ENCODE measurements at regions not wholly inside any gene's neighbourhood (a gene's known extent, or its start where the extent isn't known, plus 50 kb on each side); places are given as distances from the start of the nearest gene placed in this dataset.

- Mint-ChIP-seq H3K4me1 (peaks cover 7% of the 10 kb centered on the region), H3K36me3 (peaks cover 7% of the 10 kb centered on the region), H3K9me3 (peaks cover 29% of the 10 kb centered on the region), H3K27me3 (ENCODE audit: low read depth) (no peaks in the 10 kb centered on the region; the same call in 1 of the 2 replicates), H3K27ac (no peak overlapping the region), H3K4me3 (no peak overlapping the region)
- CTCF ChIA-PET = no interaction called here
- TF ChIP-seq, protein P1, sequence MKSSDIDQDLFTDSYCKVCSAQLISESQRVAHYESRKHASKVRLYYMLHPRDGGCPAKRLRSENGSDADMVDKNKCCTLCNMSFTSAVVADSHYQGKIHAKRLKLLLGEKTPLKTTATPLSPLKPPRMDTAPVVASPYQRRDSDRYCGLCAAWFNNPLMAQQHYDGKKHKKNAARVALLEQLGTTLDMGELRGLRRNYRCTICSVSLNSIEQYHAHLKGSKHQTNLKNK (CRISPR knock-in tag; IDR thresholded peaks at IDR 0.05) = no peak
- TF ChIP-seq ZBTB43 (CRISPR knock-in tag; IDR thresholded peaks at IDR 0.05) = no peak
- TF ChIP-seq KAT7 (CRISPR knock-in tag; IDR thresholded peaks at IDR 0.05; ENCODE audit: borderline replicate concordance) = no peak
- TF ChIP-seq NFE2L1 (CRISPR knock-in tag; IDR thresholded peaks at IDR 0.05) = no peak
- TF ChIP-seq, protein P2, sequence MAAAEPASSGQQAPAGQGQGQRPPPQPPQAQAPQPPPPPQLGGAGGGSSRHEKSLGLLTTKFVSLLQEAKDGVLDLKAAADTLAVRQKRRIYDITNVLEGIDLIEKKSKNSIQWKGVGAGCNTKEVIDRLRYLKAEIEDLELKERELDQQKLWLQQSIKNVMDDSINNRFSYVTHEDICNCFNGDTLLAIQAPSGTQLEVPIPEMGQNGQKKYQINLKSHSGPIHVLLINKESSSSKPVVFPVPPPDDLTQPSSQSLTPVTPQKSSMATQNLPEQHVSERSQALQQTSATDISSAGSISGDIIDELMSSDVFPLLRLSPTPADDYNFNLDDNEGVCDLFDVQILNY (CRISPR knock-in tag; IDR thresholded peaks at IDR 0.05) = no peak
- no peak for TF ChIP-seq ESRRA (CRISPR knock-in tag; IDR thresholded peaks at IDR 0.05; ENCODE audit: borderline replicate concordance)
- TF ChIP-seq, protein P3, sequence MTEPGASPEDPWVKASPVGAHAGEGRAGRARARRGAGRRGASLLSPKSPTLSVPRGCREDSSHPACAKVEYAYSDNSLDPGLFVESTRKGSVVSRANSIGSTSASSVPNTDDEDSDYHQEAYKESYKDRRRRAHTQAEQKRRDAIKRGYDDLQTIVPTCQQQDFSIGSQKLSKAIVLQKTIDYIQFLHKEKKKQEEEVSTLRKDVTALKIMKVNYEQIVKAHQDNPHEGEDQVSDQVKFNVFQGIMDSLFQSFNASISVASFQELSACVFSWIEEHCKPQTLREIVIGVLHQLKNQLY (CRISPR knock-in tag; IDR thresholded peaks at IDR 0.05) = no peak
- TF ChIP-seq ZNF671 (CRISPR knock-in tag; IDR thresholded peaks at IDR 0.05) = no peak
- no peak for TF ChIP-seq NFATC4 (CRISPR knock-in tag; IDR thresholded peaks at IDR 0.05)
- no peak for TF ChIP-seq PRRX2 (CRISPR knock-in tag; IDR thresholded peaks at IDR 0.05)
- TF ChIP-seq MXD4 (CRISPR knock-in tag; IDR thresholded peaks at IDR 0.05; ENCODE audit: borderline replicate concordance) = no peak
- no peak for TF ChIP-seq ZNF219 (CRISPR knock-in tag; IDR thresholded peaks at IDR 0.05; ENCODE audit: borderline replicate concordance)
- TF ChIP-seq, protein P4, sequence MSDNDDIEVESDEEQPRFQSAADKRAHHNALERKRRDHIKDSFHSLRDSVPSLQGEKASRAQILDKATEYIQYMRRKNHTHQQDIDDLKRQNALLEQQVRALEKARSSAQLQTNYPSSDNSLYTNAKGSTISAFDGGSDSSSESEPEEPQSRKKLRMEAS (CRISPR knock-in tag; IDR thresholded peaks at IDR 0.05) = no peak
- TF ChIP-seq GABPB1 (CRISPR knock-in tag; IDR thresholded peaks at IDR 0.05) = no peak
- TF ChIP-seq SOX15 (CRISPR knock-in tag; IDR thresholded peaks at IDR 0.05) = no peak
- no peak for TF ChIP-seq RORB (CRISPR knock-in tag; IDR thresholded peaks at IDR 0.05)
- no peak for TF ChIP-seq ZNF317 (CRISPR knock-in tag; IDR thresholded peaks at IDR 0.05; ENCODE audit: borderline replicate concordance, low read depth)
- no peak for TF ChIP-seq JUN (CRISPR knock-in tag; IDR thresholded peaks at IDR 0.05)
- TF ChIP-seq, protein P5, sequence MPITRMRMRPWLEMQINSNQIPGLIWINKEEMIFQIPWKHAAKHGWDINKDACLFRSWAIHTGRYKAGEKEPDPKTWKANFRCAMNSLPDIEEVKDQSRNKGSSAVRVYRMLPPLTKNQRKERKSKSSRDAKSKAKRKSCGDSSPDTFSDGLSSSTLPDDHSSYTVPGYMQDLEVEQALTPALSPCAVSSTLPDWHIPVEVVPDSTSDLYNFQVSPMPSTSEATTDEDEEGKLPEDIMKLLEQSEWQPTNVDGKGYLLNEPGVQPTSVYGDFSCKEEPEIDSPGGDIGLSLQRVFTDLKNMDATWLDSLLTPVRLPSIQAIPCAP (CRISPR knock-in tag; IDR thresholded peaks at IDR 0.05) = no peak
- DNase-seq (ENCODE audit: low spot score) (no peak), ATAC-seq (no peak)
- POLR2A ChIA-PET = no interaction called here
Observed at GRCh38 chr14:71245659-71246361, 338.6 kb downstream of the PCNX1 start.

GRCh38 chr14:71246539-71246938 lies 339.3 kb downstream of the PCNX1 start:
- no peak for DNase-seq (ENCODE audit: low spot score)
- Mint-ChIP-seq H3K9me3 (peaks cover 34% of the 10 kb centered on the region), H3K27me3 (ENCODE audit: low read depth) (no peaks in the 10 kb centered on the region; the same call in 1 of the 2 replicates), H3K4me3 (no peak overlapping the region), H3K4me1 (peaks cover 7% of the 10 kb centered on the region), H3K36me3 (peaks cover 10% of the 10 kb centered on the region), H3K27ac (no peak overlapping the region)
- ChIA-PET POLR2A (no interaction called here), CTCF (no interaction called here)
- ATAC-seq = no peak
- TF ChIP-seq ESRRA (CRISPR knock-in tag; IDR thresholded peaks at IDR 0.05; ENCODE audit: borderline replicate concordance) (no peak), AFF4 (CRISPR knock-in tag; IDR thresholded peaks at IDR 0.05; ENCODE audit: borderline replicate concordance) (no peak), OVOL2 (CRISPR knock-in tag; IDR thresholded peaks at IDR 0.05; ENCODE audit: borderline replicate concordance) (no peak)
- TF ChIP-seq, protein P6, sequence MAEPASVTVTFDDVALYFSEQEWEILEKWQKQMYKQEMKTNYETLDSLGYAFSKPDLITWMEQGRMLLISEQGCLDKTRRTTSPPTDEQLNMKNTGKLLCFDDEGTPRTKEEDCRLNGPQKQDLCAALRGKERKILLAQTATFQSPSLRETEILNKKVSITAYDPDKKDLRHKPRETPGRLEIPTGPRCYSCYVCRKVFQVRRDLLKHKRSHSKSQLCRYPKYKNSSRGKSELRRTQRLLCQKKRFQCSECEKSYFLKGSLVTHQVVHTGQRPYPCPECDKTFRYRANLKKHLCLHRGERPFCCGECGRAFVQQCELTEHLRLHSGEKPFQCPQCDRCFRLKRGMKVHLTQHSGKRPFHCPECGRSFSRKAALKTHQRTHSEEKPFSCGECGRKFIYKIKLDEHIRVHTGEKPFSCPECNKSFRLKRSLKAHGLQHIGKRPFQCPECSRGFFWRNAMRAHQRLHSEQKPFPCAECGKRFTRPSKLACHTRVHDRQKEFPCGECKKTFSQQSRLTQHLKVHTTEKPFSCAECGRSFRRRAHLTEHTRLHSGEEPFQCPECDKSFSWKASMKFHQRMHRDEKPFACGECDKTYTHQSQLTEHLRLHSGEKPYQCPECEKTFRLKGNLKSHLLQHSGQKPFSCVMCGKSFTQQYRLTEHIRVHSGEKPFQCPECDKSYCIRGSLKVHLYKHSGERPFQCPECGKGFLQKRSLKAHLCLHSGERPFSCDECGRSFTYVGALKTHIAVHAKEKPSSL (CRISPR knock-in tag; conservative IDR thresholded peaks at IDR 0.05) = no peak
- TF ChIP-seq, protein P2 (CRISPR knock-in tag; IDR thresholded peaks at IDR 0.05) = no peak
- TF ChIP-seq, protein P7, sequence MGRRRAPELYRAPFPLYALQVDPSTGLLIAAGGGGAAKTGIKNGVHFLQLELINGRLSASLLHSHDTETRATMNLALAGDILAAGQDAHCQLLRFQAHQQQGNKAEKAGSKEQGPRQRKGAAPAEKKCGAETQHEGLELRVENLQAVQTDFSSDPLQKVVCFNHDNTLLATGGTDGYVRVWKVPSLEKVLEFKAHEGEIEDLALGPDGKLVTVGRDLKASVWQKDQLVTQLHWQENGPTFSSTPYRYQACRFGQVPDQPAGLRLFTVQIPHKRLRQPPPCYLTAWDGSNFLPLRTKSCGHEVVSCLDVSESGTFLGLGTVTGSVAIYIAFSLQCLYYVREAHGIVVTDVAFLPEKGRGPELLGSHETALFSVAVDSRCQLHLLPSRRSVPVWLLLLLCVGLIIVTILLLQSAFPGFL (CRISPR knock-in tag; IDR thresholded peaks at IDR 0.05; ENCODE audit: borderline replicate concordance) = no peak

All from WTC11 (cell line).